HFFc6 (cell line): ENCODE measurements at regions not wholly inside any gene's neighbourhood (a gene's known extent, or its start where the extent isn't known, plus 50 kb on each side); places are given as distances from the start of the nearest gene placed in this dataset.

Source experiments
- DNase-seq: peaks from one replicate; pipeline ENCODE4 v3.0.0-alpha.2; 2018
- H3K27ac Mint-ChIP-seq: 2 replicates; pipeline ENCODE4 v1.8.0; 2020; ENCODE audit warnings: mild to moderate bottlenecking, mixed read lengths
- H3K27me3 Mint-ChIP-seq: 2 replicates; pipeline ENCODE4 v1.8.0; 2021; ENCODE audit warnings: mild to moderate bottlenecking, moderate library complexity, mixed read lengths; ENCODE audit not compliant: insufficient read depth
- H3K36me3 Mint-ChIP-seq: 2 replicates; pipeline ENCODE4 v1.8.0; 2021; ENCODE audit warnings: low read depth, mixed read lengths
- H3K4me1 Mint-ChIP-seq: 2 replicates; pipeline ENCODE4 v1.8.0; 2020; ENCODE audit warnings: low read depth, mixed read lengths
- H3K4me3 Mint-ChIP-seq: 2 replicates; pipeline ENCODE4 v1.8.0; 2020; ENCODE audit warnings: mild to moderate bottlenecking, moderate library complexity, mixed read lengths
- H3K9me3 Mint-ChIP-seq: 2 replicates; pipeline ENCODE4 v1.8.0; 2020; ENCODE audit warnings: mild to moderate bottlenecking, mixed read lengths
- CTCF ChIP-seq: fragments of 200-600 bp; sonication (generic); IDR thresholded peaks from 2 replicates; pipeline ENCODE4 v1.5.0; 2021; ENCODE audit warnings: antibody characterized with exemption, mild to moderate bottlenecking

DNA sequence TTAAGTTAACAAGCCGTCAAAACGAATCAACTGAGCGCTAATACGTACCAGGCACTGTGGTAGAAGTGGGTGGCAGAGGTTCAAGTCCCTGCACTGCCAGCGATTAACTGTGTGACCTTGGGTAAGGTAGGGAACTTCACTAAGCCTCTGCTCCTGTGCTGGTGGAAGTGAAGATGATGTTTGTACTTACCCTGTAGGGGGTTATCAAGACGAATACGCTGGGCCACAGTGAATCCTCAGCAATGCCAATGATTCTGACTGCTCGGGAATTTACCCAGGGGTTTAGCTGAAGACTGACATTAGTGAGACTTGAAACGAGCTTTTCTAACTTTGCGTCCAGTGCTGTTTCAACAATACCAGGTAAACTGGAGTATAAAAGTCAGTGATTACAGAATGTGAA is 305.3 kb downstream of the FGF9 start:
- Mint-ChIP-seq H3K9me3 (peaks cover 36% of the 10 kb centered on the region), H3K4me1 (no peaks in the 10 kb centered on the region), H3K4me3 (no peak overlapping the region), H3K27me3 (peaks cover 2% of the 10 kb centered on the region; the same call in 1 of the 2 replicates), H3K36me3 (no peaks in the 10 kb centered on the region; the same call in 1 of the 2 replicates), H3K27ac (no peak overlapping the region)
- DNase-seq: no peak
- no peak for TF ChIP-seq CTCF

DNA sequence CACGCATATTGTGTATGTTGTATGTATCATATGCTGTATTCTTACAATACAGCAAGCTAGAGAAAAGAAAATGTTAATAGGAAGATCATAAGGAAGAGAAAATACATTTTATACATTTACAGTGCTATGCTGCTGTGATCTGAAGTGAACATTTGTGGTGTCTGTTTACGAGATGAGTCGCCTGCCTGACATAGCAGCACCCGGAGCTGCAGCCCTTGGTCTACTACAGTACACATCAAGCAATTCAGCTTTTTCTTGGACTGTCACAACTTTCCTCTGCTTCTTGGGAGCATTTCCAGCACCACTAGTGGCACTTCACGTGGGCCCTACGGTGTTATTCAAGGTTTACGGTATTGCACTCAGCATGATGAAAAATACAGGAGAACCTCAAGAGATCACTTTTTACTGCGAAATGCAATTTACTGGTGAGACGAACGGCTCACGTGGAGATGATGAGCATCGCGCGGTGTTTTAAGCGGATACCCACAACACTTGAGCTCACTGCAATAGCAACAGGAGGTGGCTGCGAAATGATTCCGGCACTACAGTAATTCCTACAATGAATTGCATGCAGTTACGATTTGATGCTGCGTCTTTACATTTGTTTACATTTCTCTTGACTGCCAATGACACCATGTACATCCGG is 308.4 kb downstream of the FGF9 start:
- Mint-ChIP-seq H3K36me3 (no peaks in the 10 kb centered on the region; the same call in 1 of the 2 replicates), H3K27me3 (peaks cover 2% of the 10 kb centered on the region; the same call in 1 of the 2 replicates), H3K27ac (no peak overlapping the region), H3K4me1 (no peaks in the 10 kb centered on the region), H3K4me3 (no peak overlapping the region), H3K9me3 (peaks cover 34% of the 10 kb centered on the region)
- DNase-seq: no peak
- no peak for TF ChIP-seq CTCF

- H3K36me3 Mint-ChIP-seq: no peaks in the 10 kb centered on the region; the same call in 1 of the 2 replicates
- H3K4me3 Mint-ChIP-seq: no peak overlapping the region
- DNase-seq: no peak
- no peak overlapping the region for H3K27ac Mint-ChIP-seq
- H3K4me1 Mint-ChIP-seq: no peaks in the 10 kb centered on the region
- H3K9me3 Mint-ChIP-seq: peaks cover 33% of the 10 kb centered on the region
- TF ChIP-seq CTCF: no peak
- H3K27me3 Mint-ChIP-seq: peaks cover 2% of the 10 kb centered on the region; the same call in 1 of the 2 replicates
Observed at GRCh38 chr13:21980049-21980448, 309.2 kb downstream of the FGF9 start.

GRCh38 chr13:21984156-21984555 is 313.3 kb downstream of the FGF9 start:
- no peak for TF ChIP-seq CTCF
- Mint-ChIP-seq H3K4me1 (no peaks in the 10 kb centered on the region), H3K4me3 (no peak overlapping the region)

DNA sequence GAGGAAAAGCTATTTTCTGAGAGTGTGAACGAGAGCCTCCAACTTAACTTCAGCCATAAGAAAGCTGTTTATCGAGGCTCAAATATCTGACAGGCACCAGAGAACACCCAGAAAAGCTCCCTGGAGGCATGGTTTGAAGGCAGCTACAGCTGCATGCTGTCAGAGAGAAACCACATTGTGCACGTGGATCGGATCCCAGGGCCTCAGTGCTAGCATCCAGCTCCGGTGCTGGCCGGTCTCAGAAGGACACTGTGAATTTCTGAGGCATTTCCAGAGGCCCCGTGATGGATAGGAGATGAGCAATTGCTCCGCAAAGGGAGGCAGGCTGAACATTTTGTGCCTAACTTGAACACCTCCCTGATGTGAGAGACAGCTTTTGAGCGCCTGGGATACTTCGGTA is 315.7 kb downstream of the FGF9 start:
- Mint-ChIP-seq H3K4me1 (no peaks in the 10 kb centered on the region), H3K27me3 (peaks cover 1% of the 10 kb centered on the region; the same call in 1 of the 2 replicates), H3K27ac (no peak overlapping the region), H3K9me3 (peaks cover 44% of the 10 kb centered on the region), H3K4me3 (no peak overlapping the region), H3K36me3 (peaks cover 3% of the 10 kb centered on the region; the same call in 1 of the 2 replicates)
- DNase-seq: no peak
- TF ChIP-seq CTCF: no peak

More at GRCh38 chr13:21984156-21984555, 313.3 kb downstream of the FGF9 start:
- H3K27me3 Mint-ChIP-seq: peaks cover 1% of the 10 kb centered on the region; the same call in 1 of the 2 replicates
- DNase-seq: no peak
- peaks cover 42% of the 10 kb centered on the region for H3K9me3 Mint-ChIP-seq
- peaks cover 3% of the 10 kb centered on the region; the same call in 1 of the 2 replicates for H3K36me3 Mint-ChIP-seq
- no peak overlapping the region for H3K27ac Mint-ChIP-seq
